Posterior cingulate gyrus (tissue), 11 donors: ENCODE measurements at regions not wholly inside any gene's neighbourhood (a gene's known extent, or its start where the extent isn't known, plus 50 kb on each side); places are given as distances from the start of the nearest gene placed in this dataset.

Experiments
- DNase-seq, 10 donors: peaks; one replicate each; pipeline versions ENCODE4 v3.0.0 to v3.0.0-alpha.2; 2020 to 2021; ENCODE audit warnings: mixed read lengths in 3 of 10
- intact Hi-C: fragments of 100-400 bp; cut with DNase I; formaldehyde crosslinking; loops from one replicate; pipeline ENCODE4 v1.15.1; 2023

DNA sequence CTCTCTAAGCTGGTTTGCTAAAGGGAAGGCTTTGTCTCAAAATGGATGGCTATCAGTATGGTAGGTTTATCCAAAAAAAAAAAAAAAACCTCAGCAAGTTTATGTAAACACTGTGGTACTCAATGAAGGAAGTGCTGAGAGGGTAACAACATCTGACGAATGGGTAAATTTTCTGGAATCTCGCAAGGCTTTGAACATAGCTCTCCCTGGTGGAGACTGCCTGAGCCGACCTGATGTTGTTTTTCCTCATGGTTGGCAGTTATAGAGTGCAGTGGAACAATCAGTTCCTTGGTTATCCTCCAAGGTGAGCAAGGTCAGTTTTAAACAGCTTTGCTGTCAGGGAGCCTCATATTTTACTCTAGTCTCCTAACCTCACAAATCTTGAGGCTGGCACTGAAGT lies 94.6 kb downstream of the ZPLD1 start:
- no peak for DNase-seq
- intact Hi-C loops = no loop called here

DNA sequence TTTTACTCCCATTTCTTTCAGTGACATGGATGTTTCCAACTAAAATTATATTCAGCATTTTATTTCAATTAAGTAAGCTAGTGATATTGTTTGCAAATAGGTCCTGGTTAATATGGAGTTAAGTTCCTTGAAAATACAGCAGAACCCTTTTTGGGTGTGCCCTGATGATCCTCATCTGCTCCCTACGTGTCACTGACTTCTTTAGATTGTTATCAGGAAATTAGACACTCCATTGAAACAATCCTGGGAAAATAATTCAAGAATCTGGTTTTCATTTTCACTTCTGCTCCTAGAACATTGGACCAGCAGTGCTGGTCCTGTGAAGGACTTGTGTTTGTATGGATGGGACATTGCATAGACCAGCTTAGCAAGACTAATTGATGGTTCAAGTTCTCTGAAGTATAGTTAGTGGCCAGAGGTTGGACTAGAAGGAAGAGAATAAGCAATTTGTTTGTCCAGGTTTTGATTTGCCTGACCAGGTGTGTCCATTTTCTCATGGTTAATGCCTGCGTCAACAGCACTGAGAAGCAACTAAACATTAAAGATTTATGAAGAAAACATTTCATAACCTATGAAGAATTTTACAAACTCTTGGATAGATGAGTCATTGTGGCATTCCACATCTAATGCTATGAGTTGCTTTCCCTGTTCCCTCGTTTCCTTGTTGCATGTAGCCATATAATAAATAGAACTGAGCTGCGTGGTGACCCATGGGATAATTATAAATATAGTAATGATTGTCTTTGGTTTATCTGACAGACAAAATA lies 95.8 kb downstream of the ZPLD1 start:
- DNase-seq = no peak
- intact Hi-C loops = no loop called here

DNA sequence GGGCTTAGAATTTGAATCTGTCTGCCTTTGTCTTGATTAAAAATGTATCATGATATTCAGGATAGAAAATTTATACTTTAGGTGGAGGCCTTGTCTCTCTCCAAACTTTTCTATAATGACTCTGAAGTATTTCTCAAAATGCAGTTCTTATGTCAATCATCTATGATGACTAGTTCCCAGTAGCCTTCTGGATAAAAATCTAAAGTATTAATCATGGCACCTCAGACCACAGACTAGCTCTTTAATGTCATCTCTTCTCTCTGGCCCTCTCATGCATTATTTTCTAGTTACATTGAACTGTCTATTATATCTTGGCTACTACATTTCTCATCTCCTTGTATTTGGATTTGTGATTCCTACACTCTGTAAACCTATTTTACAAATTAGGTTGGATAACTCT lies 96.9 kb downstream of the ZPLD1 start:
- intact Hi-C loops = no loop called here

DNA sequence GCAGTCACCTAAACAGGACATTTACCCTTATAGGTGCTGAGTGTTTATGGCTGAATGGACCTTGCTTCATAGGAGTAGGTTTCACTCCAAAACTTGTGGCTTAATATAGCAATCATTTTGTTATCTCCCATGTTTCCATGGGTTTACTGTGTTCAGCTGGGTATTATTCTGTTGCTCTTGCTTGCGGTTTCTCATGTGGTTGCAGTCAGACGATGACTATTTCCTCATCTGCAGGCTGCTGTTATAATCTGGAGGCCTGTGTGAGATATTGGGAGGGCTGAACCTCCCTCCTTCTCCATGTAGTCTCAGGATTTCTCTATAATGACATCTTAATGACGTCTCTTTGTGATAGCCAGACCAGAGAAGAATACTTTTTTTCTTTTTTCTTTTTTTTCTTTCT lies 98.1 kb downstream of the ZPLD1 start:
- no peak for DNase-seq
- intact Hi-C loops = no loop called here

More for the DNA sequence above, 96.9 kb downstream of the ZPLD1 start:
- DNase-seq = no peak

DNA sequence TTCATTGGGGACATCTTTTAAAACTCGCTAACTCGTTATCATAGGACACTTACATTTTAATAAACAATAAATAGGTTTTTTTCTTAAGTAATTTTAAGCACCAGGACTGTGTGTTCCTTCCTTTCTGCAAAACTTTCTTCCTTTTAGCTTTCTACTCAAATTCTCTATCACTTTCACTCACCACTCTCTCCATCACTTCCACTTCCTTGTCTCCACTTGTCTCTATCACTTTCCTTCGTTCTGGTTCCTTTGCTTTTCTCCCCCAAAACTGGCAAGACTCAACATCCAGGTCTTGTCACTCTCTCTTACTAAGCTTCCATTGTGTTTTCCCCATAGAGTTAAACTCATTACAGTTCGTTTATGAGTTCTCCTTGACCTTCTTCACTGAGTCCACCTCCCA lies 99.0 kb downstream of the ZPLD1 start:
- no peak for DNase-seq
- intact Hi-C loops = no loop called here

DNA sequence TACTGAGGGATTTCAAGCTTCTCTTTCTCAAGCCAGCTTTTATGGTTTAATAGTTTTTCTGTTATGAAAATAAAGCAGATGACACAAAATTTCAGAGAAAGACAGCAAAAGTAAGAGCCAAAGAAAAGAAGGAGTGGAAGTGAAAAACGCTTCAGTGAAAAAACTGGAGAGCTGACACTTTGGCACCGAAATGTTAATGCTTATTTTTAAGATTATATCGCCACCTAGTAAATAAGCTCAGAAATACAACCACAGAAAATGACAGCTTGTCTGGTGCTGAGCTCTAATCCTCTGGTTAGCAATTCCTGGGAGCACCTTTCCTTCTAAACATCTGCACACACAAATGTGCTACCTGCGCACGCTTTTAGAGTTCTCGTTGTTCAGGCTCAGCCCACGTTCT lies 101.6 kb downstream of the ZPLD1 start:
- no peak for DNase-seq
- intact Hi-C loops = loop anchor here (1.0 to 5.0 kb wide), 2 partner anchors 307 to 734 kb away; no protein-coding TSS in a partner anchor

DNA sequence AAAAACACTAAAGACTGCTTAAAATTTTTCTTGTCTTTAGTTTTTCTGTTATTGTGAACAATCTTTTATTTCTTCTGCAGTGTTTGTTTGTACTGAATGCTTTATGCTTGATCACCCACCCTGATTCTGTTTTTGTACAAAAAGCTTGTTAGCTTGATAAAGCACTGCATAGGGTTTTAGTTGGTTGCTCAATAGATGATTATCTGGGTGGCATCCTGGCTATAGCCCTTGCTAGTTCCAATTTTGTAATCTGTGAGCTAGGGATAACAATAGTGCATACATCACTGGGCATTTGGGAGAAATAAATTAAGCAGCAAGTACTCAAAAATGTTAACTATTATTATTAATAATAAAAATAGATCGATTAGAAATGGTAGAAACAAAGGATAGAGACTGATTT lies 102.3 kb downstream of the ZPLD1 start:
- no peak for DNase-seq
- intact Hi-C loops = loop anchor here (5.0 kb wide), 1 partner anchor 735 kb away; no protein-coding TSS in a partner anchor

DNA sequence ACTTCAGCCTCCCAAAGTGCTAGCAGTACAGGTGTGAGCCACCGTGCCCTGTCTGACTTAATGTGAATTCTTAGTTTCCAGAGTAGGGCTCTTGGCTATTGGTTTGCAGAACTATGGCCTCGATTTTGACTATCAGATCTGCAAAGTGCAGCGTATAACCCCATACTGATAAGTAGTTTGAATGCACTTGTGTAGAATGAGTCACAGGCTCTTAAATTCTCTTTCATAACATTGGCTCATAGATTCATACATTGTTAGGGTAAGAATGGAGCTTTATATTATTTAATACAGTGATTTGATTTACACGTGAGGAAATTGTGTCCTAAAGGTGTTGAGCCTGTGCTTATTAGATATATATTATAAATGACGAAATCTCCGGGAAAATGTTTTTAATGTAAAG lies 109.9 kb downstream of the ZPLD1 start:
- DNase-seq = no peak
- intact Hi-C loops = no loop called here

DNA sequence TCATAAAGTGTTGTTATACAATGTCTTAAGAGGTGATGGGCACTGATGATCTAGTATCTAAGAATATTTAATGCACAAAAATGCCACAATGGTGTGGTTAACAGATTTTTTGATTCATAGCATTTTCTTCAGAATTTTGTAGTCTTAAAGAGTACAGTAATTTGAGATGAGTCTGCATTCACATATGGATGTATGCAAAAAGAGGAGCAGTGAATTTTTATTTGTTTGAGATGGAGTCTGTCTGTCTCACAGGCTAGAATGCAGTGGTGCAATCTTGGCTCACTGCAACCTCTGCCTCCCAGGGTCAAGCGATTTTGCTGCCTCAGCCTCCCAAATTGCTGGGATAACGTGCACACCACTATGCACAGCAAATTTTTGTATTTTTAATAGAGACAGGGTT lies 110.5 kb downstream of the ZPLD1 start:
- DNase-seq = no peak

DNA sequence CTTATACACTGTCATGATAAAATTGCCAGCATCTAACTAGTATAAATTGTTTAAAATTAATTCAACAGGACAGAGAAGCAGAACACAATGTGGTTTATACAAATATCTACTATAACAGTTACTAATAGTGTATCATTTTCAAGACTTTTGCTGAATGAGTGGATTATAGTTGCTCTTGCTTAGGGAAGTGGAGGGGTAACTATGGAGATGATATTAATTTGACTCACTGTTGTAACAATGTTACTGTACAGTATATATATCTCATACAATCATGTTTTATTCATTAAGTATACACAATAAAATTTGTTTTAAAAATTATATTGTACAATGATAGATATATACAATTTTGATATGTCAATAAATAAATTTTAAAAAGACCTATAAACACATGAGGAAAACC lies 119.1 kb downstream of the ZPLD1 start:
- intact Hi-C loops = no loop called here
- DNase-seq = no peak

More for the DNA sequence above, 110.5 kb downstream of the ZPLD1 start:
- intact Hi-C loops = no loop called here

DNA sequence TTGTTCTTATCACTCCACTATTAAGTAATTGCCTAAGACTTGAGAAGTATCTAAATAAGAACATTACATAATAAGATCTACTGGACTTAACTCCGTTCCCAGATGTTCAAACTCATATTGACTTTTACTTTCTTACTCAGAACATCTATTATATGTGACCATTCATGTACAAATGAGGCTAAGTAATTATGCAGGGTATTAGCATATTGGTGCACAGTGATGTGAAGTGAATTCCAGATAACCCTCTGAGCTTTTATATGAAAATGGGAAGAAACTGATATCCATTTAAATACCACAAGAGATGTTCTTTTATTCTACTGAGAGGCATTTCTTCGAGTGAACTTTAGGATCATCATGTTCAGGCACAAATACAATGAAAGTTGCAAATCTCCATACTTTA lies 135.7 kb downstream of the ZPLD1 start:
- DNase-seq = no peak
- intact Hi-C loops = no loop called here

DNA sequence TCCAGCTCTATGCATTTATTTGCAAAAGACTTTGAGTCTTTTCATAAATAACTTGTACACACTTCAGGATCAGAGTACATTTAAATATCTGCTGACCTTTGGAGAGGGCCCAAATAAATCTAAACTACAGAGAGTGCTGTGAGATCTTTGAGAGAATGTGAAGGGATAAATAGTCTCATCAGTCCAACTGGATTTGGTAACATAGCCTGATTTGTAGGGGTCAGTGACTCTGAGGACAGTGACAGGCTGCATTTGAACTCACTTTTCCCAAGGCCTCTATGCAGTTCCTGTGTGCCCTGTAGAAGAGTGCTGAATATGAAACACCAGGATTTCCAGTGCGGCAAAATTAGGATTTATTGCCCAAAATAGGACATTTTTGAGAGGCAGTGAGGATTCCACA lies 136.2 kb downstream of the ZPLD1 start:
- DNase-seq = no peak
- intact Hi-C loops = no loop called here

DNA sequence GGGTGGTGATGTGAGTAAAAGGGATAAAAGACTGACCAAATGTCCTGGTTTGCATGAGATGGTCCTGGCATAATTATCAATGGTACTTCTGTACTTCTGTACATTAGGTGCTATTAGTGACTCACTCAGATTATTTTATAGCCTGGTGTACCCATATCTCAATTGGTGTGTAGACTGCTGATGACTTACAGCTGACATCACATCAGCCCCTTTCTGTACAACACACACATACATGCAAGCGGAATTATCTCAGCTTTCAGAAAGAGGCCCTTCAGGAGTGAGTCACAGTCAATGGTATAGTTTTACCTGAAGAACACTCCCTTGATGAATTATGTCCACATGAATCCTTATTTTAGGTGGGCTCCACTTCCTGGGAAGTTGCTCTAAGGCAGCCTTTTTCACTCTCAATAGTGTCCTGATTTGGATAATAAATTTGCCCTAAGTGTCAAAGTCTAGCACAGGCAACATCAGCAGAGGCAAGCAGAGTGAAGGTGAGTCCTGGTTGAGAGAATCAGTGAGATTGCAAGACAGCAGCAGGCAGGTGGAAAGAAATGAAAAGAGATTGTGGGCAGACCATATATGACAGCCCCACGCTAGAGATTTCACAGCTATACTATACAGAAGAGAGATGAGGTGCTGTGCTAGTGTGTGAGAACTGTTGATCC lies 137.0 kb downstream of the ZPLD1 start:
- DNase-seq = no peak
- intact Hi-C loops = no loop called here

DNA sequence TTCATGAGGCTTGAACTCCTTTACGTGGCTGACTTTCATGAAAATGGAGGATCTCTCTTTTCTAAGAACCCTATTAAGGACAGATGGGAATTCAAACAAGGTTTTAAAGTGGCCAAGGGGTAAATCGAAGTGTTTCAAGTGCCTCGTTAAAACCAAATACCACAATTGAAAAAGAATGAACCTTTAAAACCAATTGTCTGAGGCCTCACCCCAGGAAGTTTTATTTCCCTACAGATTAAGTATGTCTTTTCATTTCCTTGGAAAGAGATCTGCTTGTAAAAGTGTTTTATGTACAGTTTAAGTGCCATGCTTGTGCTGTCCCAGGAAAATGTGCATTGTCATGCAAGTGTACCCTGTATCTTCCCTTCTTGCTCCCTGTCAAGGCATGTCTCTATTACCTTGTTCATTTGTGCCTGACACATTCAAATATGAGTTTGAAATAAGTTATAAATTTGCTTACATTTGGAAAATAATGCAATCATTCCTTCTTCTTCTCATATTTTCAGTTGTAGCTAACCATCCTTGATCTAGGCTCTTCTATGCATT lies 138.7 kb downstream of the ZPLD1 start:
- intact Hi-C loops = no loop called here
- DNase-seq = no peak

DNA sequence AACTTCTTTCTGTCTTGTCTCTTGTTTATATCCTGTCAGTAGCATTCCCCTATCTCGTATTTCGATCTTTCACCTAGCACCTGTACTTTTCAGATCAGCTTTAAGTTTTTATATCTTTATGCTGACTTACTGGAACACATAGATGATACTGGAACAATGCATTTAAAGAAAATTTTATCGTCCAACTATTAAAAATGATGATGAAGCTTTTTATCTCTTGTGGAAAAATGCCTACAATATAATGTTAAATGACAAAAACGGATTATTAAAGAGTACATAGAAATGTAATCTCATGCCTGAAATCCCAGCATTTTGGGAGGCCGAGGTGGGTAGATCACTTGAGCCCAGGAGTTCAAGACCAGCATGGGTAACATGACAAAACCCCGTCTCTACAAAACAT lies 139.5 kb downstream of the ZPLD1 start:
- intact Hi-C loops = no loop called here

DNA sequence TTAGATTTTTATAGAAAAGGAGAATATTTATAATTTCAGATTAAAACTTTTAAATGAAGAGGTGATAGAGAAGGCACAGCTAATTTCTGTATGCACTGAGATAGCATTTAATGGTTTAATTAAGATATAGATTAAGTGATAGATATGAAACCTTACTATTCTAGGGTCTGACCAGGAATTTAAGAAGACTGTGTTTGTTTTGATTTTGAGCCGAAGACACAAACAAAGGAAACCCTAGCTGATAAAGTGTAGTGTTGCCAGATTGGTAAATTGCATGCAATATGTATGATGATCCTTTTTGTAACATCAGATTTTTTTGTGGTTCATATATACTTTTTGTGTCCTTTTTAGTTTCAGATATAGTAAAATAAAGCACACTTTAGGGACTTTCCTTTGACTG lies 141.8 kb downstream of the ZPLD1 start:
- no peak for DNase-seq
- intact Hi-C loops = no loop called here

More for the DNA sequence above, 139.5 kb downstream of the ZPLD1 start:
- no peak for DNase-seq

DNA sequence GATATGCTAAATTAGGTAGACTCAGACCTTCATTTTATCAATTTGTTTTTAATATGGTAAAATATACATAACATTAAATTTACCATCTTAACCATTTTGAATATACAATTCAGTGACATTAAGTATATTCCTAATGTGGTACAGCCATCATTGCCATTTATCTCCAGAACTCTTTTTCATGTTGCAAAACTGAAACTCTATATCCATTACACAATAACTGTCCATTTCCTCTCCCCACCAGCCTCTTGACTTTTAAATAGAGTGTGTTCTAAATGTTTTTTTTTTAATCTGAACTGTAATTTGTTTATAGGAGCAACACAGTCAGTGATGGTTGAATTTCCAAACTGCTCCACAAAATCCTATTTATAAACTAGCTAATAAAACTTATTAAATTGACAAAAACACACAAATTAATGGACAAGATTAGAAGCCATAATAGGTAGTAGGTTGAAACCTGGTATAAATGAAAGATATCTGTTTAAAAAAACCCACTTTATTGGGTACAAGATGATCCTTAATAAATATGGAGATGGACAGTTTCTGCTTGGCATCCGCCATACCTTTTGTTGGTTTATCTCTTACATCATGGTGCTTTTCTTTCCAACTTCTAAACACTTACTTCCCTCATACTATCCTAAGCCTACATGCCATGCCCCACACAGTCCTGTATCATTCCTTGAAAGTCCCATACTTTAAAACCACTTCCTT lies 142.4 kb downstream of the ZPLD1 start:
- no peak for DNase-seq

DNA sequence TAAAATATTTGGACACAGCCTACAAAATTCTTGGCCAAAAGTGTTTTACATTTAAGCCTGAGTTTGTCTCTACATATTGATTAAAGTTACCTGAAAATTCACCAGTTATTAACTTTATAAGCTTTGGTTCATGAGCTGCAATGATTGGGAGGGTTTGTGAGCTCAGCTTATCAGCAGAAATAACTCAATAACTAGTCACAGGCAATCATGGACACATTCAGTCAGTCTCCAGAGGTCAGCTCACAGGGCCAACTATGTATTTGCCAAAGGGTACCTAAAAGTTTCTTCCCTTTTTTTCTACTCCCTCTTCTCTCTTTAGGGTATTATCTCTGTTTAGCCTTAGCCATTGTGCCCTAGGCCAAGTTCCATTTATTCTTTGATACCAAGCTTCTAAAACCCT lies 145.9 kb downstream of the ZPLD1 start:
- DNase-seq = no peak
- intact Hi-C loops = no loop called here

More for the DNA sequence above, 142.4 kb downstream of the ZPLD1 start:
- intact Hi-C loops = no loop called here

DNA sequence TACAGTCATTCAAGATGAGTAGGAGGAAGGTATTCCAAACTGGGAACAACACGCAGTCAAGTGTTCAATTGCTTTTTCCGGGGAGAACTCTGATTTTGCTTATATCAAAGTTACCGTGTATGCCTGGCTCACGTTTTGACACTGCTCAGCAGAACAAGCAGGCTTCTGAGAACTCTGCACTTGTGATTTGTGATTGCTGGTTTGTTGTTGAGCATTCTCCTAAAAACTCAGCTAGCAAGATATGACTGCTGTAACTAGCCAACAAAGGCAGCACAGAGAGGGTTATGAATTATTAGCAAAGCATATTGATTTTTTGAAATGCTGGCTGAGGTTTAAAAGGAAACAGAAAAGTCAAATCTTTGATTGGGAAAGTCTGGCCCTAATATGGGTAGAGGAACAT lies 151.7 kb downstream of the ZPLD1 start:
- intact Hi-C loops = no loop called here
- no peak for DNase-seq

DNA sequence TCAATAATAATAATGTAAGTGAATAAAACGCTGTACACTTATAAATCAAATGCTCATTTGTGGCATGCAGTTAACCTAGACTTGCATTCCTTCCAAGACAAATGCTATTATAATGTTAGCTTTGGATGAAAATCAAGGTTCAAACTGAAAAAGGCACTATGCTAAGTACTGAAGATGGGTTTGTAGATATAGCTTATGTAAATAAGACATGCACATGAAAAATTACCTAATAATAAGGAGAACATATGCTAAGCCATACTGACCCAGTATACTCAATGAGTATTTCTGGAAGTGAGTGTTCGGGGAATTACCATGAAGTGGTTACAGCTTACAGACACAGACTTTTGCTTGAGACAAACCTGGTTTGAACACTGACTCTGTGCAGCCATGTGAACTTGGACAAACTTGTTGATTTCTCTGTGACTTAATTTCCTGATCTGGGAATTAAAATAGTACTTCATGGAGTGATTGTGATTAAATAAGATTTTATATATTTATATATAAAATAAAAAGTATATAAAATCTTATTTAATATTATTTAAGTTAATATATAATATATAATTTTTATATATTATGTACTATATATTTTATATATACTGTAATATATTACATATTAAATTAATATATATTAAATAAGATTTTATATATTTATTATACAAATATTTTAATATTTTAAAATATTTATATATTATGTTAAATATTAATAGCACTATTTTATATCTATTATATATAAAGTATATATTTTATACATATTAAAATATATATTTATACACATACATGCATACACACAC lies 159.2 kb downstream of the ZPLD1 start:
- intact Hi-C loops = no loop called here
- no peak for DNase-seq
